ENCODE measurements at regions not wholly inside any gene's neighbourhood (a gene's known extent, or its start where the extent isn't known, plus 50 kb on each side); places are given as distances from the start of the nearest gene placed in this dataset.
"Not testable (repeated sequence)": the region's sequence is repeated elsewhere in the genome, so short reads cannot be mapped to it uniquely, and the experiment has no call there.

GRCh38 chr5:121660142-121660541, 191.5 kb upstream of the FTMT start:
- Histone ChIP-seq H3K9me3 (no peaks in the 10 kb centered on the region), H3K4me3 (ENCODE audit: low read depth in 2 of 2, low read length in 1 of 2) (no peak overlapping the region), H2AFZ (ENCODE audit: low read depth) (no peak overlapping the region), H3K27ac (ENCODE audit: low read depth in 2 of 2, low read length in 1 of 2) (no peak overlapping the region), H3K9me2 (no peaks in the 10 kb centered on the region), H3K79me2 (ENCODE audit: insufficient read depth) (no peaks in the 10 kb centered on the region), H3K4me1 (ENCODE audit: control insufficient read depth in 1 of 2, insufficient read depth in 2 of 2, low read depth in 1 of 2, low read length in 1 of 2) (no peaks in the 10 kb centered on the region; a peak in 1 of 4 replicates), H4K20me1 (ENCODE audit: insufficient read depth) (no peaks in the 10 kb centered on the region), H3F3A (replicated peaks; ENCODE audit: insufficient read depth) (no peaks in the 10 kb centered on the region), H3K36me3 (replicated peaks in 1 of 2; ENCODE audit: control insufficient read depth in 1 of 2, insufficient read depth in 2 of 2, low read length in 1 of 2) (no peaks in the 10 kb centered on the region), H3K4me2 (no peak overlapping the region), H3K9ac (no peak overlapping the region), H3K27me3 (ENCODE audit: insufficient read depth) (no peaks in the 10 kb centered on the region)
- 33% methylated on average over 2 of the region's 6 CpGs for WGBS (ENCODE audit: low lambda C conversion rate)
- no peak for DNase-seq
- no peak for TF ChIP-seq POLR2AphosphoS5 (IDR thresholded peaks at IDR 0.05; ENCODE audit: low read depth, low read length)
- ChIA-PET POLR2A (no interaction called here), CTCF (no interaction called here)

GRCh38 chr5:121665542-121665941, 186.1 kb upstream of the FTMT start:
- H3F3A ChIP-seq (replicated peaks; ENCODE audit: insufficient read depth); H3K4me2 ChIP-seq; POLR2A ChIA-PET; H2AFZ ChIP-seq (ENCODE audit: low read depth); DNase-seq; H3K9me2 ChIP-seq; H3K4me1 ChIP-seq (ENCODE audit: control insufficient read depth in 1 of 2, insufficient read depth in 2 of 2, low read depth in 1 of 2, low read length in 1 of 2); H4K20me1 ChIP-seq (ENCODE audit: insufficient read depth); H3K27ac ChIP-seq (ENCODE audit: low read depth in 2 of 2, low read length in 1 of 2); H3K9ac ChIP-seq; H3K27me3 ChIP-seq (ENCODE audit: insufficient read depth); H3K36me3 ChIP-seq (replicated peaks in 1 of 2; ENCODE audit: control insufficient read depth in 1 of 2, insufficient read depth in 2 of 2, low read length in 1 of 2); H3K9me3 ChIP-seq; CTCF ChIA-PET; H3K4me3 ChIP-seq (ENCODE audit: low read depth in 2 of 2, low read length in 1 of 2); H3K79me2 ChIP-seq (ENCODE audit: insufficient read depth): not testable (repeated sequence)
- 60% methylated on average over 4 of the region's 4 CpGs for WGBS (ENCODE audit: low lambda C conversion rate)

GRCh38 chr5:121667292-121667691, 184.4 kb upstream of the FTMT start:
- H4K20me1 ChIP-seq (ENCODE audit: insufficient read depth), result no peaks in the 10 kb centered on the region
- H3K27ac ChIP-seq (ENCODE audit: low read depth in 2 of 2, low read length in 1 of 2), result no peak overlapping the region
- no peaks in the 10 kb centered on the region for H3K27me3 ChIP-seq (ENCODE audit: insufficient read depth)
- H3K9me2 ChIP-seq, result no peaks in the 10 kb centered on the region
- H3K4me3 ChIP-seq (ENCODE audit: low read depth in 2 of 2, low read length in 1 of 2), result no peak overlapping the region
- 62% methylated on average over 3 of the region's 3 CpGs for WGBS (ENCODE audit: low lambda C conversion rate)
- H3K4me2 ChIP-seq, result no peak overlapping the region
- no peak for DNase-seq
- ChIA-PET POLR2A (no interaction called here), CTCF (no interaction called here)
- no peaks in the 10 kb centered on the region for H3K9me3 ChIP-seq
- H2AFZ ChIP-seq (ENCODE audit: low read depth), result no peak overlapping the region
- H3F3A ChIP-seq (replicated peaks; ENCODE audit: insufficient read depth), result no peaks in the 10 kb centered on the region
- no peaks in the 10 kb centered on the region for H3K79me2 ChIP-seq (ENCODE audit: insufficient read depth)
- TF ChIP-seq MAX (IDR thresholded peaks at IDR 0.05; ENCODE audit: low read depth) (no peak), JUND (IDR thresholded peaks at IDR 0.05) (no peak), ELF1 (IDR thresholded peaks at IDR 0.05) (no peak), GATA2 (CRISPR knock-in tag; IDR thresholded peaks at IDR 0.05) (no peak), NFIC (IDR thresholded peaks at IDR 0.05; ENCODE audit: borderline replicate concordance) (no peak), REST (IDR thresholded peaks at IDR 0.05; ENCODE audit: low read depth, low read length) (no peak), MEF2A (IDR thresholded peaks at IDR 0.05; ENCODE audit: borderline replicate concordance, low read depth) (no peak), CTCF (IDR thresholded peaks at IDR 0.05) (no peak), EZH2phosphoT487 (IDR thresholded peaks at IDR 0.05; ENCODE audit: borderline replicate concordance, low read depth) (no peak), SMC3 (IDR thresholded peaks at IDR 0.05; ENCODE audit: low read depth, low read length) (no peak), POLR2AphosphoS5 (IDR thresholded peaks at IDR 0.05; ENCODE audit: low read depth, low read length) (no peak), NRF1 (IDR thresholded peaks at IDR 0.05; ENCODE audit: low read depth, low read length) (no peak), FOSL2 (IDR thresholded peaks at IDR 0.05; ENCODE audit: borderline replicate concordance, low read depth) (no peak)
- no peaks in the 10 kb centered on the region for H3K4me1 ChIP-seq (ENCODE audit: control insufficient read depth in 1 of 2, insufficient read depth in 2 of 2, low read depth in 1 of 2, low read length in 1 of 2)
- H3K9ac ChIP-seq, result no peak overlapping the region
- no peaks in the 10 kb centered on the region for H3K36me3 ChIP-seq (replicated peaks in 1 of 2; ENCODE audit: control insufficient read depth in 1 of 2, insufficient read depth in 2 of 2, low read length in 1 of 2)

Measured in SK-N-SH (cell line).